LNCaP clone FGC (cell line): ENCODE measurements at regions not wholly inside any gene's neighbourhood (a gene's known extent, or its start where the extent isn't known, plus 50 kb on each side); places are given as distances from the start of the nearest gene placed in this dataset.
"Not testable (repeated sequence)": the region's sequence is repeated elsewhere in the genome, so short reads cannot be mapped to it uniquely, and the experiment has no call there.

Experiments
- DNase-seq: peaks from one replicate; pipeline ENCODE4 v3.0.0-alpha.2; 2011; ENCODE audit warnings: low read depth
- H3K4me3 ChIP-seq: 2 replicates; pipeline ENCODE4 v1.5.1; 2011; ENCODE audit warnings: mild to moderate bottlenecking, low read depth, low read length, control low read depth
- TF ChIP-seq, protein P1 (sequence below): IDR thresholded peaks from 2 replicates; pipeline ENCODE4 v1.5.1; 2012; ENCODE audit warnings: mild to moderate bottlenecking; ENCODE audit not compliant: control insufficient read depth, insufficient read depth; ENCODE audit errors: extremely low read depth

DNA sequence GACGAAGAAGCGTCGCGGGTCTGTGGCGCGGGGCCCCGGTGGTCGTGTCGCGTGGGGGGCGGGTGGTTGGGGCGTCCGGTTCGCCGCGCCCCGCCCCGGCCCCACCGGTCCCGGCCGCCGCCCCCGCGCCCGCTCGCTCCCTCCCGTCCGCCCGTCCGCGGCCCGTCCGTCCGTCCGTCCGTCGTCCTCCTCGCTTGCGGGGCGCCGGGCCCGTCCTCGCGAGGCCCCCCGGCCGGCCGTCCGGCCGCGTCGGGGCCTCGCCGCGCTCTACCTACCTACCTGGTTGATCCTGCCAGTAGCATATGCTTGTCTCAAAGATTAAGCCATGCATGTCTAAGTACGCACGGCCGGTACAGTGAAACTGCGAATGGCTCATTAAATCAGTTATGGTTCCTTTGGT lies 1533.5 kb upstream of the TPTE start:
- not testable (repeated sequence) for H3K4me3 ChIP-seq, DNase-seq

DNA sequence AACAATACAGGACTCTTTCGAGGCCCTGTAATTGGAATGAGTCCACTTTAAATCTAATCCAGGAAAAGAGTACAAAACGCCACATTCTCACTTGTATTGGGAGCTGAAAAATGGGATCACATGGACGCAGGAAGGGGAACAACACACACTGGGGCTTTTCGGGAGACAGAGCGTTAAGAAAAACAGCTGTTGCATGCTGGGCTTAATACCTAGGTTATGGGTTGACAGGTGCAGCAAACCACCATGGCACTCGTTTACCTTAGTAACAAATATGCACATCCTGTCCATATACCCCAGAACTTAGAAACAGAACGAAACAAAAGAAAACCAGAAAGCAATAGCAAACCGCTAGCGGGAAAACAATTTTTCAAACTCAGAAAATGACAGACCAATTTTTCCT lies 1532.7 kb upstream of the TPTE start:
- H3K4me3 ChIP-seq: no peak overlapping the region
- TF ChIP-seq, protein P1, sequence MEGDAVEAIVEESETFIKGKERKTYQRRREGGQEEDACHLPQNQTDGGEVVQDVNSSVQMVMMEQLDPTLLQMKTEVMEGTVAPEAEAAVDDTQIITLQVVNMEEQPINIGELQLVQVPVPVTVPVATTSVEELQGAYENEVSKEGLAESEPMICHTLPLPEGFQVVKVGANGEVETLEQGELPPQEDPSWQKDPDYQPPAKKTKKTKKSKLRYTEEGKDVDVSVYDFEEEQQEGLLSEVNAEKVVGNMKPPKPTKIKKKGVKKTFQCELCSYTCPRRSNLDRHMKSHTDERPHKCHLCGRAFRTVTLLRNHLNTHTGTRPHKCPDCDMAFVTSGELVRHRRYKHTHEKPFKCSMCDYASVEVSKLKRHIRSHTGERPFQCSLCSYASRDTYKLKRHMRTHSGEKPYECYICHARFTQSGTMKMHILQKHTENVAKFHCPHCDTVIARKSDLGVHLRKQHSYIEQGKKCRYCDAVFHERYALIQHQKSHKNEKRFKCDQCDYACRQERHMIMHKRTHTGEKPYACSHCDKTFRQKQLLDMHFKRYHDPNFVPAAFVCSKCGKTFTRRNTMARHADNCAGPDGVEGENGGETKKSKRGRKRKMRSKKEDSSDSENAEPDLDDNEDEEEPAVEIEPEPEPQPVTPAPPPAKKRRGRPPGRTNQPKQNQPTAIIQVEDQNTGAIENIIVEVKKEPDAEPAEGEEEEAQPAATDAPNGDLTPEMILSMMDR: no peak
- DNase-seq: no peak

DNA sequence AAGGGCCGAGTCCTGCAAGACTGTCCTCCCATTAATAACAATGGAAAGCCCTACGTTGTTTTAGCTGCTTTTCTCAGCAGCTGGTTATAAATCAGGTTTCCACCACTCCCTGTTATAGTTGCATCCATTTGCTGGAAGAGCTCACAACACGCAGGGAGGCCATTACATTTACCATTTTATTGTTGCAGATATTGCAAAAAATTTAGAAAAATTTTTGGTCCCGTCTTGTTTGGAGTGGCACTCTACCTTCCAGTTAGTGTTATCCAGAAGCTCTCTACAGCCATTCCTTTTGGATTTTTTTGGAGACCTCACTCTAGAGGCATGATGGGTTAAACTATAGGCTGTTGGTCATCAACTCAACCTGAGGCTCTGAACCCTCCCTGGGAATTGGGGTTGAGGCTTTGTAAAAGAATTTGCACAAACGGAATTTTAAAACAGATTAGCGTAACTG lies 1532.1 kb upstream of the TPTE start:
- DNase-seq: no peak
- TF ChIP-seq, protein P1: no peak
- no peak overlapping the region for H3K4me3 ChIP-seq

DNA sequence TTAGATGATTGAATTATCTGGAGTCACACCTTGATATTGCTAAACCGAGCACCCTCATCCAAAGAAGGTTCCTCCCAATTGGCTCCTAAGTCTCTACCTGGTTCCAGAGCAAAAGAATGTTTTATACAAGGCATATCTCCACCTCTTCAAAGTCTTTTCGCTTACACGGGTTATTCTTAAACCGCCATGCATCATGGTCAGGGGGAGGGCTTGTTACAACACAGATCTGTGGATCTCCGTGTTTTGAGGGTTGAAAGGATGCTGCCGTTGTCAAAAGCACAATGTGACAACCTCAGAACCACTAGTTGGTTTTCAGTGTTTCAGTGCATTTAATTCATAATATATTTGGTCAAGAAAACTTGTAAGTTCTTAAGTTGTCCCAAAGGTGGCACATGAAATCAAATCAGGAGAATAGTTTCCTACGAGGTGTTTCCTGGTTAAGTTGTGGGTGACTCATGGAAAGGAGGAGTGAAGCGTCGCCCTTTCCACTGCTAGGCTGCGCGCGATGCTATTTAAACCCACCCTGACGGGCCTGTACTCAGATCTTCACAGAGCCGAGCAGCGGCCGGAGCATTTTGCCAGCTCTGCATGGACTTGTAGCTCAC lies 1531.6 kb upstream of the TPTE start:
- TF ChIP-seq, protein P1: no peak
- DNase-seq: peak; percentile 80
- H3K4me3 ChIP-seq: no peak overlapping the region

DNA sequence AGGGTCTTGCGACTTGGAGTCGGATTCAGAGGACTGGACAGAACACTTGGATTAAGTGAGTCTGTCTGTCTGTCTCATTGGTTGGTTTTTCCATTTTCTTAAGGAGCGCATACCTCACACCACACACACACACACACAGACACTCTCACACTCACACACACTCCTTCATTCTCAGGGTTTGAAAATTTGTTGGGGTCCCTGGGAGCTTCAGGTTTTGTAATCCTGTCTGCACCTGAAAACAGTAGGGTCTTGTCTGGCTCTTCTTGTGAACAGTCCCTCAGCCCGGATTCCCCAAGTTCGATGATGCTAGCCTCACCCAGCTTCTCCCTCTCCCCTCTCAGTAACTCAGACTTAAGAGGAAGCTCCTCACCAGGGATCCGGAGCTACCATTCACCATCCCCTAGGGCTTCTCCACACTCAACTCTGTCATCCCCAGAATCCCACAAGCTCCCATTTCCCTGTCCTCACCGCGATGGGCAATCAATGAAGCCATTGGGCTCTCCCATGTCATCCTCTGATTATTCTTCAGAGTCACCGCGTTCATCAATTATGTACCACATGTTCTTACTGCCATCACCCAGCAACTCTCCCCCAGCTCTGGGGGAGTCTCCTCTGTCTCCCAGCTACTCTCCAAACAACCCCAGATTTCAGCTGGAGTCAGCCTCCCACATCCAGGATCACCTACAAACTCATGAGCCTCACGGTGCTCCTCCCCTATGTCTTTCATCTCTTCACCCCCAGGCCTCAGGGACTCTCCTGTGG lies 1530.9 kb upstream of the TPTE start:
- no peak overlapping the region for H3K4me3 ChIP-seq
- TF ChIP-seq, protein P1: no peak
- no peak for DNase-seq

DNA sequence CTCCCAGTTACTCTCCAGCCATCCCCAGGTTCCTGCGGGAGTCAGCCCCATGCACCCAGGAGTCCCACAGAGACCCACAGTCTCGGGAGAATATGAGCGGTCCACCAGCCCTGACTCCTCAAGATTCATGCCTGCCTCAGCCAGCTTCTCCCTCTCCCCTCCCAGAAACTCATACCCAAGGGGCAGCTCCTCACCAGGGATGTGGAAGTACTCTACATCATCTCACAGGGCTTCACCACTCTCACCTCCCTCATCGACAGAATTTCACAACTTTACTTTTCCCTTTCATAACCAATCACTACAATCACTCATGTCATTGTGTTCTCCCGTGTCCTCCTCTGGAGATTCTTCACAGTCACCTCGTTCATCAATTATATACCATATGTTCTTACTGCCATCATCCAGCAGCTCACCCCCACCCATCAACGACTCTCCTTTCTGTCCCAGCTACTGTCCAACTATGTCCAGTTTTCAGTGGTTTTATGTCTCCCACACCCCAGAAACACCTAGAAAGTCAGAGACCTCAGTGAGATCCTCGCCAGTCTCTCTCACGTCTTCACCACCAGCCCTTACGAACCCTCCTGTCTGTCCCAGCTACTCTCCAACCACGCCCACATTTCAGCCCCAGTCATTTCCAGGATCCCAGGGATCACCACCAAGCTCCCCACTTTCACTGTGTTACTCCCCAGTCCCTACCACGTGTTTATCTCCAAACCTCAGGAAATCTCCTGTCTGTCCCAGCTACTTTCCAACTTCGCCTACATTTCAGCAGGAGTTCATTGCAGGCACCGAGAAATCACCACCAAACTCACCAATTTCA lies 1530.1 kb upstream of the TPTE start:
- DNase-seq: no peak
- no peak overlapping the region for H3K4me3 ChIP-seq
- TF ChIP-seq, protein P1: no peak

DNA sequence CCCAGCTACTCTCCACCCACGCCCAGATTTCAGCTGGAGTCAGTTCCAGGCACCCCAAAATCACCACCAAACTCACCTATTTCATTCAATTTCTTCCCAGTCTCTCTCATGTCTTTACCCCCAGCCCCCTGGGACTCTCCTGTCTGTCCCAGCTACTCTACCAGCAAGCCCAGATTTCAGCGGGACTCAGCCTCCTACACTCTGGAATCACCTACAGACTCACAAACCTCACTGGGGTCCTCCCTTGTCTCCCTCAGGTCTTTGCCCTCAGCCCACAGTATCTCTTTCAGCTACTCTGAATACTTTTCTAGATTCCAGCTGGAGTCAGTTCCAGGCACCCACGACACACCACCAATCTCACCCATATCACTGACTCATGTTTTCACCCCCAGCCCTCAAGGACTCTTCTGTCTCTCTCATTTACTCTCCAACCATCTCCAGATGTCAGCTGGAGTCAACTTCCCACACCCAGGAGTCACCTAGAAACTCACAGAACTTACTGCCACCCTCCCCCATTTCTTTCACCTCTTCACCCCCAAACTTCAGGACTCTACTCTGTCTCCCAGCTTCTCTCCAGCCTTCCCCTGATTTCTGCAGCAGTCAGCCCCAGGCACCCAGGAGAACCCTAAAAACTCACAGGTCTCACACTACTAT lies 1529.3 kb upstream of the TPTE start:
- H3K4me3 ChIP-seq: no peak overlapping the region
- no peak for DNase-seq
- TF ChIP-seq, protein P1: no peak
